B cell (primary cell): ENCODE measurements at regions not wholly inside any gene's neighbourhood (a gene's known extent, or its start where the extent isn't known, plus 50 kb on each side); places are given as distances from the start of the nearest gene placed in this dataset.

Experiments
- ATAC-seq: fragments of 200-7000 bp; cut with Tn5 transposase; one replicate; pipeline ENCODE4 v1.10.0; 2021; ENCODE audit warnings: low read depth, mild to moderate bottlenecking, moderate number of reproducible peaks, moderate library complexity
- CTCF ChIA-PET: fragments of 350-600 bp; sonication (Branson Sonifier 250); formaldehyde crosslinking; loops from one replicate; lab custom pipeline; 2021; ENCODE audit warnings: antibody characterized with exemption, inconsistent platforms; lab: Charles Lee
- POLR2A ChIA-PET: fragments of 350-600 bp; sonication (Branson Sonifier 250); formaldehyde crosslinking; loops from one replicate; lab custom pipeline; 2021; ENCODE audit warnings: antibody characterized with exemption; lab: Charles Lee
- DNase-seq: peaks from one replicate; pipeline ENCODE4 v3.0.0; 2013
- H2AFZ ChIP-seq: 2 replicates; pipeline ENCODE4 v1.6.1; 2012; ENCODE audit warnings: mild to moderate bottlenecking, low read depth, low read length; ENCODE audit not compliant: insufficient read depth, poor library complexity, severe bottlenecking
- H3K27ac ChIP-seq, 2 donors: 1 replicate in 1 of 2; 2 replicates in 1 of 2; pipeline ENCODE4 v1.5.1; 2012 to 2013; ENCODE audit warnings: low read length in 2 of 2, mild to moderate bottlenecking in 2 of 2, moderate library complexity in 1 of 2
- H3K27me3 ChIP-seq, 4 experiments: fragments of 200-600 bp in 1 of 4; sonication (generic) in 1 of 4; replicated peaks in 1 of 4; 1 replicate in 2 of 4; 2 replicates in 2 of 4; pipeline versions ENCODE4 v1.6.1 to v1.7.0; 2013 to 2016; ENCODE audit warnings: low read length in 3 of 4, mild to moderate bottlenecking in 2 of 4, mixed read lengths in 1 of 4, moderate library complexity in 1 of 4; ENCODE audit not compliant: insufficient read depth in 4 of 4, control insufficient read depth in 3 of 4; ENCODE audit errors: control extremely low read depth in 1 of 4
- H3K36me3 ChIP-seq, 2 experiments: replicated peaks in 1 of 2; 1 replicate in 1 of 2; 2 replicates in 1 of 2; pipeline versions ENCODE4 v1.6.1 to v1.7.1; 2013; ENCODE audit warnings: low read length in 1 of 2; ENCODE audit not compliant: insufficient read depth in 2 of 2, control insufficient read depth in 1 of 2; ENCODE audit errors: control extremely low read depth in 1 of 2, extremely low read depth in 1 of 2
- H3K4me1 ChIP-seq, 2 donors: fragments of 200-600 bp in 1 of 2; sonication (generic) in 1 of 2; 1 replicate in 1 of 2; 2 replicates in 1 of 2; pipeline versions ENCODE4 v1.5.1 to v1.6.1; 2013 to 2017; ENCODE audit warnings: low read length in 2 of 2; ENCODE audit not compliant: control insufficient read depth in 2 of 2, insufficient read depth in 2 of 2
- H3K4me2 ChIP-seq: replicated peaks from 2 replicates; pipeline ENCODE3; 2012; ENCODE audit warnings: mild to moderate bottlenecking, low read depth, low read length; ENCODE audit not compliant: poor library complexity, severe bottlenecking
- H3K4me3 ChIP-seq, 5 experiments: fragments of 200-600 bp in 1 of 5; sonication (generic) in 1 of 5; 1 replicate in 3 of 5; 2 replicates in 2 of 5; pipeline versions ENCODE4 v1.5.1 to v1.7.0; 2011 to 2016; ENCODE audit warnings: low read length in 4 of 5, mild to moderate bottlenecking in 4 of 5, low read depth in 2 of 5, control low read depth in 1 of 5, moderate library complexity in 1 of 5; ENCODE audit not compliant: insufficient read depth in 1 of 5; ENCODE audit errors: control extremely low read depth in 1 of 5, extremely low read depth in 1 of 5
- H3K79me2 ChIP-seq: fragments of 200-600 bp; sonication (generic); one replicate; pipeline ENCODE4 v1.6.0; 2016; ENCODE audit warnings: low read length; ENCODE audit not compliant: control insufficient read depth, insufficient read depth
- H3K9ac ChIP-seq: fragments of 200-600 bp; sonication (generic); 2 replicates; pipeline ENCODE4 v1.6.1; 2017; ENCODE audit warnings: mild to moderate bottlenecking, low read length, moderate library complexity
- H3K9me3 ChIP-seq, 3 donors: one replicate each; pipeline versions ENCODE4 v1.6.1 to v1.7.1; 2013; ENCODE audit warnings: low read length in 2 of 3; ENCODE audit not compliant: control insufficient read depth in 2 of 3, insufficient read depth in 1 of 3; ENCODE audit errors: control extremely low read depth in 1 of 3
- H4K20me1 ChIP-seq: 2 replicates; pipeline ENCODE4 v1.6.0; 2012; ENCODE audit warnings: mild to moderate bottlenecking, low read length; ENCODE audit not compliant: insufficient read depth, control insufficient read depth, poor library complexity, severe bottlenecking
- H3K27ac Mint-ChIP-seq: one replicate; pipeline ENCODE4 v1.8.0; 2021; ENCODE audit warnings: mixed read lengths
- H3K27me3 Mint-ChIP-seq: one replicate; pipeline ENCODE4 v1.8.0; 2021; ENCODE audit warnings: mixed read lengths
- H3K4me1 Mint-ChIP-seq: one replicate; pipeline ENCODE4 v1.8.0; 2021; ENCODE audit warnings: mixed read lengths
- H3K4me3 Mint-ChIP-seq: one replicate; pipeline ENCODE4 v1.8.0; 2021; ENCODE audit warnings: mixed read lengths
- H3K9me3 Mint-ChIP-seq: one replicate; pipeline ENCODE4 v1.8.0; 2022; ENCODE audit warnings: mixed read lengths; ENCODE audit not compliant: insufficient read depth
- EZH2 ChIP-seq: IDR thresholded peaks from 2 replicates; pipeline ENCODE4 v1.6.1; 2012; ENCODE audit warnings: borderline replicate concordance, low read depth, mild to moderate bottlenecking, moderate library complexity, low read length; ENCODE audit not compliant: insufficient read depth, poor library complexity, severe bottlenecking
- WGBS: methylation state at CpG from one replicate; pipeline ENCODE4 v1.1.5; 2013; ENCODE audit warnings: missing lambda C conversion rate; ENCODE audit not compliant: insufficient coverage; 5-methylcytosine and 5-hydroxymethylcytosine counted together
- intact Hi-C: fragments of 100-400 bp; cut with micrococcal nuclease; formaldehyde crosslinking; loops from one replicate; pipeline ENCODE4 v1.10.0; 2022
- TF ChIP-seq, protein P1 (sequence below): fragments of 200-600 bp; IDR thresholded peaks from one replicate; pipeline ENCODE4 v1.8.0; 2022; ENCODE audit warnings: antibody characterized with exemption, mild to moderate bottlenecking

DNA sequence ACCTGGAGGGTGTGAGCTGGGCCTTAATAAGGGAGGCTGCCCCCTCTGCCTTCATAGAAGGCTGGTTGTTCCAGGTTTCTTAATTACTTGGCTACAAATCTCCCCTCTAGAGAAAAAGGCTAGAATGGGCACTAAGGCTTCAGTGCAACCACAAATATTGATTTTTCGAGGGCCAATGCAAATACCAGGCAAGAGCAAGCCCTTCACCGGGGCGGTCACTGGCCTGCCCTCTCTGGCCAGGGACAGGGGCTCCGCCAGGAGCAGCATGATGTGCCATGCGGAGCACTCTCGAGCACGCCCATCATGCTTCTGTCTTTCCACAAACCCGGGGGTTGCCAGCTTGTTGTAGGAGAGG lies 127.8 kb upstream of the SPACA7 start:
- Histone ChIP-seq H2AFZ (no peak overlapping the region), H3K79me2 (no peaks in the 10 kb centered on the region), H3K27me3 (no peaks in the 10 kb centered on the region), H4K20me1 (no peaks in the 10 kb centered on the region), H3K36me3 (no peaks in the 10 kb centered on the region), H3K4me1 (no peaks in the 10 kb centered on the region), H3K4me3 (no peak overlapping the region), H3K4me2 (no peak overlapping the region), H3K9me3 (peaks cover 0 to 25% (median 0%) of the 10 kb centered on the region in 3 donors), H3K27ac (no peak overlapping the region), H3K9ac (no peak overlapping the region)
- Mint-ChIP-seq H3K27me3 (no peaks in the 10 kb centered on the region), H3K9me3 (no peaks in the 10 kb centered on the region), H3K27ac (no peak overlapping the region), H3K4me3 (no peak overlapping the region), H3K4me1 (no peaks in the 10 kb centered on the region)
- DNase-seq (no peak), ATAC-seq (no peak)
- intact Hi-C loops, result no loop called here
- TF ChIP-seq, protein P1, sequence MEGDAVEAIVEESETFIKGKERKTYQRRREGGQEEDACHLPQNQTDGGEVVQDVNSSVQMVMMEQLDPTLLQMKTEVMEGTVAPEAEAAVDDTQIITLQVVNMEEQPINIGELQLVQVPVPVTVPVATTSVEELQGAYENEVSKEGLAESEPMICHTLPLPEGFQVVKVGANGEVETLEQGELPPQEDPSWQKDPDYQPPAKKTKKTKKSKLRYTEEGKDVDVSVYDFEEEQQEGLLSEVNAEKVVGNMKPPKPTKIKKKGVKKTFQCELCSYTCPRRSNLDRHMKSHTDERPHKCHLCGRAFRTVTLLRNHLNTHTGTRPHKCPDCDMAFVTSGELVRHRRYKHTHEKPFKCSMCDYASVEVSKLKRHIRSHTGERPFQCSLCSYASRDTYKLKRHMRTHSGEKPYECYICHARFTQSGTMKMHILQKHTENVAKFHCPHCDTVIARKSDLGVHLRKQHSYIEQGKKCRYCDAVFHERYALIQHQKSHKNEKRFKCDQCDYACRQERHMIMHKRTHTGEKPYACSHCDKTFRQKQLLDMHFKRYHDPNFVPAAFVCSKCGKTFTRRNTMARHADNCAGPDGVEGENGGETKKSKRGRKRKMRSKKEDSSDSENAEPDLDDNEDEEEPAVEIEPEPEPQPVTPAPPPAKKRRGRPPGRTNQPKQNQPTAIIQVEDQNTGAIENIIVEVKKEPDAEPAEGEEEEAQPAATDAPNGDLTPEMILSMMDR, result no peak
- TF ChIP-seq EZH2, result no peak
- POLR2A ChIA-PET, result no interaction called here
- CTCF ChIA-PET, result no interaction called here
- 80% methylated on average over 4 of the region's 8 CpGs for WGBS

- Mint-ChIP-seq H3K4me3 (no peak overlapping the region), H3K4me1 (no peaks in the 10 kb centered on the region), H3K9me3 (no peaks in the 10 kb centered on the region), H3K27ac (no peak overlapping the region), H3K27me3 (peaks cover under 1% of the 10 kb centered on the region)
- POLR2A ChIA-PET, result interaction anchor here (0.7 kb wide), 1 partner anchor 9 kb away, joined by 3 read pairs; no protein-coding TSS in a partner anchor
- no peak for TF ChIP-seq EZH2
- TF ChIP-seq, protein P1, result no peak
- DNase-seq (no peak), ATAC-seq (no peak)
- H3K79me2 ChIP-seq, result no peaks in the 10 kb centered on the region
- H3K36me3 ChIP-seq, result no peaks in the 10 kb centered on the region
- intact Hi-C loops, result no loop called here
- peaks cover 0 to 25% (median 0%) of the 10 kb centered on the region in 3 donors for H3K9me3 ChIP-seq
- H3K4me2 ChIP-seq, result no peak overlapping the region
- no peak overlapping the region for H3K27ac ChIP-seq
- H4K20me1 ChIP-seq, result no peaks in the 10 kb centered on the region
- 93% methylated on average over 21 of the region's 25 CpGs for WGBS
- H3K4me3 ChIP-seq, result no peak overlapping the region
- no peak overlapping the region for H2AFZ ChIP-seq
- no peak overlapping the region for H3K9ac ChIP-seq
- H3K27me3 ChIP-seq, result no peaks in the 10 kb centered on the region
- CTCF ChIA-PET, result no interaction called here
- H3K4me1 ChIP-seq, result no peaks in the 10 kb centered on the region
Measured at GRCh38 chr13:112248862-112249592, 127.1 kb upstream of the SPACA7 start.
